ENCODE measurements at regions not wholly inside any gene's neighbourhood (a gene's known extent, or its start where the extent isn't known, plus 50 kb on each side); places are given as distances from the start of the nearest gene placed in this dataset.

GRCh38 chr1:30388386-30388785 lies 335.0 kb downstream of the MATN1 start:
- Histone ChIP-seq H3K27ac (no peak overlapping the region), H3K27me3 (replicated peaks) (no peaks in the 10 kb centered on the region), H3K36me3 (replicated peaks) (no peaks in the 10 kb centered on the region), H3K4me3 (ENCODE audit: low read depth, low read length) (no peak overlapping the region)
- no peak for DNase-seq
- TF ChIP-seq CTCF (IDR thresholded peaks at IDR 0.05; ENCODE audit: low read depth, low read length, missing control alignments) = no peak
- in situ Hi-C loops (cut with HindIII; ENCODE audit: low pct_ligation_motif_present, low sequenced_read_pairs) = no loop called here

- no peak for DNase-seq
- no peak overlapping the region for H3K4me3 ChIP-seq (ENCODE audit: low read depth, low read length)
- H3K36me3 ChIP-seq (replicated peaks) = no peaks in the 10 kb centered on the region
- in situ Hi-C loops (cut with HindIII; ENCODE audit: low pct_ligation_motif_present, low sequenced_read_pairs) = no loop called here
- TF ChIP-seq CTCF (IDR thresholded peaks at IDR 0.05; ENCODE audit: low read depth, low read length, missing control alignments) = no peak
- no peak overlapping the region for H3K27ac ChIP-seq
- no peaks in the 10 kb centered on the region for H3K27me3 ChIP-seq (replicated peaks)
These were observed 337.0 kb downstream of the MATN1 start for GRCh38 chr1:30386156-30386926.

- Histone ChIP-seq H3K36me3 (replicated peaks) (no peaks in the 10 kb centered on the region), H3K27ac (no peak overlapping the region), H3K4me3 (ENCODE audit: low read depth, low read length) (no peak overlapping the region), H3K27me3 (replicated peaks) (no peaks in the 10 kb centered on the region)
- DNase-seq = no peak
- in situ Hi-C loops (cut with HindIII; ENCODE audit: low pct_ligation_motif_present, low sequenced_read_pairs) = no loop called here
- no peak for TF ChIP-seq CTCF (IDR thresholded peaks at IDR 0.05; ENCODE audit: low read depth, low read length, missing control alignments)
These were observed 338.0 kb downstream of the MATN1 start for GRCh38 chr1:30385246-30385995.

GRCh38 chr1:30384286-30385245 lies 338.8 kb downstream of the MATN1 start:
- H3K27ac ChIP-seq = no peak overlapping the region
- H3K27me3 ChIP-seq (replicated peaks) = no peaks in the 10 kb centered on the region
- in situ Hi-C loops (cut with HindIII; ENCODE audit: low pct_ligation_motif_present, low sequenced_read_pairs) = no loop called here
- TF ChIP-seq CTCF (IDR thresholded peaks at IDR 0.05; ENCODE audit: low read depth, low read length, missing control alignments) = no peak
- H3K4me3 ChIP-seq (ENCODE audit: low read depth, low read length) = no peak overlapping the region
- no peaks in the 10 kb centered on the region for H3K36me3 ChIP-seq (replicated peaks)
- DNase-seq = no peak

- no peaks in the 10 kb centered on the region for H3K36me3 ChIP-seq (replicated peaks)
- no peak overlapping the region for H3K27ac ChIP-seq
- no peaks in the 10 kb centered on the region for H3K27me3 ChIP-seq (replicated peaks)
- in situ Hi-C loops (cut with HindIII; ENCODE audit: low pct_ligation_motif_present, low sequenced_read_pairs) = no loop called here
- TF ChIP-seq CTCF (IDR thresholded peaks at IDR 0.05; ENCODE audit: low read depth, low read length, missing control alignments) = no peak
- DNase-seq = no peak
- H3K4me3 ChIP-seq (ENCODE audit: low read depth, low read length) = no peak overlapping the region
These were observed 340.1 kb downstream of the MATN1 start for GRCh38 chr1:30383221-30383711.
